ENCODE measurements at regions not wholly inside any gene's neighbourhood (a gene's known extent, or its start where the extent isn't known, plus 50 kb on each side); places are given as distances from the start of the nearest gene placed in this dataset.

DNA sequence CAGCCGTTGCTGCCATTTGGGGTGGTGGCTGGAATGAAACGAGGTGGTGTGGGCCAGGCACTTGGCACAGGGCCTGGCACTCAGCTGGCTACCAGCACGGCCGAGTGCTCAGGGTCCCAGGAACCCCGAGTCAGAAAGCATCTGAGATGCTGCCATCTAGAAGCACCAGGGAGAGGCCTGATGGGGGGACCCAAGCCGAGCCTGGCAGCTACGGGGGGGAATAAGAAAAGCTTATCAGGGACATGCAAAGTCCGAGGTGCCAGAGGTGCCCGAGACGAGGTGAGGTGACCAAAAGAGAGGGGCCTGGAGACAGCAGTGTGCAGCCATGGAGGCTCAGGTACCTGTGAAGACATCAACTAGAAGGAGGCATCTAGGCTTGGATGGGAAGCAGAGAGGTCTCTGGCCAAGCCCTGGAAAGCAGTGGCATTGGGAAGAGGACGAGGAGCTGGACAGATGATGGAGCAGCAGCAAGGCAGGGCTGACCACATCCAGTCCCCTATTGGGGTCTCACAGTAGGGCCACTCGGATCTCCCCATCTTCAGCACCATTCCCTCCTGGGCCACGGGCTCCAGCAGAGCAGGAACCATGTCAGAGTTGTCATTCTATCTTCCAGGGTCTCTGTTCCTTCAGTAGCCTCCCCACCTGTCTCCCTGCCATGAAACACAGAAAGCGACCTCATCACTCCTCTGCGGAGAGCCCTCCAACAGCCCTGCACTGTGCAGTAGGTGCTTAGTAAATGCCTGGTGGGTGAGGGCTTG is 59.3 kb upstream of the DIO3 start:
- TF ChIP-seq EZH2 (IDR thresholded peaks at IDR 0.05) (no peak), ELF1 (IDR thresholded peaks at IDR 0.05; ENCODE audit: borderline replicate concordance, low read depth) (no peak), RAD21 (IDR thresholded peaks at IDR 0.05; ENCODE audit: low read depth) (no peak)
- ChIA-PET POLR2A (no interaction called here), CTCF (no interaction called here), RAD21 (ENCODE audit: low non-redundant PET in 1 of 2, low total read pairs in 2 of 2, uncharacterized antibody in 2 of 2, unreplicated experiment in 2 of 2) (no interaction called here)
- no peaks in the 10 kb centered on the region for H3K9me2 ChIP-seq (ENCODE audit: insufficient read depth)
- no peak overlapping the region for H3K27ac ChIP-seq (ENCODE audit: low read depth, low read length)
- ATAC-seq = no peak
- no peaks in the 10 kb centered on the region for H3K36me3 ChIP-seq (ENCODE audit: control insufficient read depth in 1 of 2, insufficient read depth in 2 of 2, low read length in 2 of 2)
- DNase-seq (ENCODE audit: low read depth, low spot score) = no peak
- BruUV-seq (replicated peaks) = no TSS peak
- H3K27me3 ChIP-seq (ENCODE audit: insufficient read depth, low read length) = no peaks in the 10 kb centered on the region
- H3K4me1 ChIP-seq (ENCODE audit: control insufficient read depth in 1 of 2, insufficient read depth in 2 of 2, low read length in 2 of 2) = no peaks in the 10 kb centered on the region
- H3K79me2 ChIP-seq (ENCODE audit: insufficient read depth, low read length) = no peaks in the 10 kb centered on the region
- no peaks in the 10 kb centered on the region for H3K9me3 ChIP-seq (ENCODE audit: control insufficient read depth in 1 of 2, insufficient read depth in 1 of 2, low read depth in 1 of 2, low read length in 2 of 2)
- H3K4me3 ChIP-seq (replicated peaks in 1 of 2; ENCODE audit: low read depth in 1 of 2, low read length in 2 of 2) = no peak overlapping the region
- H3K4me2 ChIP-seq (ENCODE audit: low read length) = no peak overlapping the region
- no peaks in the 10 kb centered on the region for H4K20me1 ChIP-seq (ENCODE audit: insufficient read depth)
- no peak overlapping the region for H3K9ac ChIP-seq (ENCODE audit: low read length)
- intact Hi-C loops (cut with micrococcal nuclease) = no loop called here
- H2AFZ ChIP-seq (ENCODE audit: low read depth, low read length, poor library complexity, severe bottlenecking) = no peak overlapping the region

DNA sequence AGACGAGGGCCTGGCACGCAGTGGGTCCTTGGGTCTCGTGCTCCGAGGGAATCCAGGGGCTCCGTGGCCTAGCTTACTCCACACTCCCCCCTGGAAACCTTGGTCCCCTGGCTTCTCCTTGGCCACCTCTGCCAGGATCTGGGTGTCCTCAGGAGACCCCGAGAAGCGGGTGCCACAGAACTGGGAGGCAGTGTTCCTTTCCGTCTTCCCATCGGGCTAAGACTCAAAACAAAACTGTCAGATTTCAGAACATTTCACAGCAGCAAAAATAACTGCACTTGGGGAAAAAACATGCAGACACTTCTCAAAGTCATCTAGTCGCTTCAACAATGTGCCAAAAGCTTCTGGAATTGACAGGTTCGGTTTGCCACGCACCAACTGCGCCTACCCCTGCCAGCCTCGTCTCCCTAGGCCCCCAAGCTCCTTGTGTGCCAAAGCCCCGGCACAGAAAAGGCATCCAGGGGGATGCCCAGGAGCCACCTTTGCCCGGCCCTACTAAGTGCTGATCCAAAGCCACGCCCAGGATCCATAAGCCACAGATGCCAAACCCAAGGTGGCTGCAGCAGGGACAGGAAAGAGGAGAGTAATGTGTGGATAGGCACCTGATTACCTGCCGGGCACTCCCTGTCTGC is 58.4 kb upstream of the DIO3 start:
- H3K9me2 ChIP-seq (ENCODE audit: insufficient read depth) = no peaks in the 10 kb centered on the region
- H3K27me3 ChIP-seq (ENCODE audit: insufficient read depth, low read length) = no peaks in the 10 kb centered on the region
- H3K36me3 ChIP-seq (ENCODE audit: control insufficient read depth in 1 of 2, insufficient read depth in 2 of 2, low read length in 2 of 2) = no peaks in the 10 kb centered on the region
- H3K4me1 ChIP-seq (ENCODE audit: control insufficient read depth in 1 of 2, insufficient read depth in 2 of 2, low read length in 2 of 2) = no peaks in the 10 kb centered on the region
- H3K27ac ChIP-seq (ENCODE audit: low read depth, low read length) = no peak overlapping the region
- H3K9me3 ChIP-seq (ENCODE audit: control insufficient read depth in 1 of 2, insufficient read depth in 1 of 2, low read depth in 1 of 2, low read length in 2 of 2) = no peaks in the 10 kb centered on the region
- TF ChIP-seq YY1 (IDR thresholded peaks at IDR 0.05; ENCODE audit: extremely low read depth, insufficient replicate concordance, low read depth, low read length) = no peak
- no peak for TF ChIP-seq SIN3A (IDR thresholded peaks at IDR 0.05; ENCODE audit: low read depth)
- TF ChIP-seq TCF7L2 (IDR thresholded peaks at IDR 0.05; ENCODE audit: borderline replicate concordance, extremely low read depth, insufficient read depth, insufficient read length) = no peak
- no peak for TF ChIP-seq CEBPB (IDR thresholded peaks at IDR 0.05; ENCODE audit: low read depth)
- TF ChIP-seq SRF (IDR thresholded peaks at IDR 0.05; ENCODE audit: low read depth) = no peak
- TF ChIP-seq, protein P1, sequence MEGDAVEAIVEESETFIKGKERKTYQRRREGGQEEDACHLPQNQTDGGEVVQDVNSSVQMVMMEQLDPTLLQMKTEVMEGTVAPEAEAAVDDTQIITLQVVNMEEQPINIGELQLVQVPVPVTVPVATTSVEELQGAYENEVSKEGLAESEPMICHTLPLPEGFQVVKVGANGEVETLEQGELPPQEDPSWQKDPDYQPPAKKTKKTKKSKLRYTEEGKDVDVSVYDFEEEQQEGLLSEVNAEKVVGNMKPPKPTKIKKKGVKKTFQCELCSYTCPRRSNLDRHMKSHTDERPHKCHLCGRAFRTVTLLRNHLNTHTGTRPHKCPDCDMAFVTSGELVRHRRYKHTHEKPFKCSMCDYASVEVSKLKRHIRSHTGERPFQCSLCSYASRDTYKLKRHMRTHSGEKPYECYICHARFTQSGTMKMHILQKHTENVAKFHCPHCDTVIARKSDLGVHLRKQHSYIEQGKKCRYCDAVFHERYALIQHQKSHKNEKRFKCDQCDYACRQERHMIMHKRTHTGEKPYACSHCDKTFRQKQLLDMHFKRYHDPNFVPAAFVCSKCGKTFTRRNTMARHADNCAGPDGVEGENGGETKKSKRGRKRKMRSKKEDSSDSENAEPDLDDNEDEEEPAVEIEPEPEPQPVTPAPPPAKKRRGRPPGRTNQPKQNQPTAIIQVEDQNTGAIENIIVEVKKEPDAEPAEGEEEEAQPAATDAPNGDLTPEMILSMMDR (IDR thresholded peaks at IDR 0.05 in 2 of 3, conservative IDR thresholded peaks at IDR 0.05 in 1 of 3; ENCODE audit: borderline replicate concordance in 1 of 3, insufficient read depth in 1 of 3, low read depth in 2 of 3, low read length in 2 of 3) = no peak
- no peak for TF ChIP-seq ZNF274 (IDR thresholded peaks at IDR 0.05; ENCODE audit: low read depth, low read length)
- no peak for DNase-seq (ENCODE audit: low read depth, low spot score)
- ChIA-PET CTCF (no interaction called here), POLR2A (no interaction called here), RAD21 (ENCODE audit: low non-redundant PET in 1 of 2, low total read pairs in 2 of 2, uncharacterized antibody in 2 of 2, unreplicated experiment in 2 of 2) (no interaction called here)
- no peak for ATAC-seq
- intact Hi-C loops (cut with micrococcal nuclease) = no loop called here
- no TSS peak for BruUV-seq (replicated peaks)
- no peak overlapping the region for H2AFZ ChIP-seq (ENCODE audit: low read depth, low read length, poor library complexity, severe bottlenecking)
- H3K4me3 ChIP-seq (replicated peaks in 1 of 2; ENCODE audit: low read depth in 1 of 2, low read length in 2 of 2) = no peak overlapping the region
- no peak overlapping the region for H3K9ac ChIP-seq (ENCODE audit: low read length)
- H3K79me2 ChIP-seq (ENCODE audit: insufficient read depth, low read length) = no peaks in the 10 kb centered on the region
- no peaks in the 10 kb centered on the region for H4K20me1 ChIP-seq (ENCODE audit: insufficient read depth)
- H3K4me2 ChIP-seq (ENCODE audit: low read length) = no peak overlapping the region
